ENCODE measurements at regions not wholly inside any gene's neighbourhood (a gene's known extent, or its start where the extent isn't known, plus 50 kb on each side); places are given as distances from the start of the nearest gene placed in this dataset.
"Not testable (repeated sequence)": the region's sequence is repeated elsewhere in the genome, so short reads cannot be mapped to it uniquely, and the experiment has no call there.

- no peak for DNase-seq
These were observed 364.1 kb downstream of the TMEM38B start for GRCh38 chr9:106058460-106058859.

GRCh38 chr9:106059886-106060285 lies 365.5 kb downstream of the TMEM38B start:
- DNase-seq: no peak

- DNase-seq: no peak
These were observed 366.5 kb downstream of the TMEM38B start for GRCh38 chr9:106060885-106061284.

- no peak for DNase-seq
These were observed 367.9 kb downstream of the TMEM38B start for GRCh38 chr9:106062250-106062649.

GRCh38 chr9:106065136-106065535 lies 370.8 kb downstream of the TMEM38B start:
- DNase-seq: no peak

GRCh38 chr9:106065579-106066214 lies 371.4 kb downstream of the TMEM38B start:
- DNase-seq: no peak

- DNase-seq: no peak
These were observed 372.7 kb downstream of the TMEM38B start for GRCh38 chr9:106066940-106067524.

- no peak for DNase-seq
These were observed 374.9 kb downstream of the TMEM38B start for GRCh38 chr9:106069241-106069640.

GRCh38 chr9:106072421-106072820 lies 378.1 kb downstream of the TMEM38B start:
- no peak for DNase-seq

GRCh38 chr9:106074006-106074405 lies 379.7 kb downstream of the TMEM38B start:
- no peak for DNase-seq

- DNase-seq: no peak
These were observed 381.1 kb downstream of the TMEM38B start for GRCh38 chr9:106075236-106075959.

- no peak for DNase-seq
These were observed 381.6 kb downstream of the TMEM38B start for GRCh38 chr9:106075960-106076327.

- DNase-seq: no peak
These were observed 382.4 kb downstream of the TMEM38B start for GRCh38 chr9:106076711-106077110.

GRCh38 chr9:106077731-106078130 lies 383.4 kb downstream of the TMEM38B start:
- DNase-seq: no peak

GRCh38 chr9:106082621-106083020 lies 388.3 kb downstream of the TMEM38B start:
- no peak for DNase-seq

- DNase-seq: no peak
These were observed 390.4 kb downstream of the TMEM38B start for GRCh38 chr9:106084702-106085101.

GRCh38 chr9:106085479-106085878 lies 391.1 kb downstream of the TMEM38B start:
- no peak for DNase-seq

GRCh38 chr9:106092083-106092482 lies 397.7 kb downstream of the TMEM38B start:
- no peak for DNase-seq

GRCh38 chr9:106102821-106103220 lies 408.5 kb downstream of the TMEM38B start:
- no peak for DNase-seq

GRCh38 chr9:106104887-106105286 lies 410.5 kb downstream of the TMEM38B start:
- DNase-seq: no peak

- DNase-seq: no peak
These were observed 412.1 kb downstream of the TMEM38B start for GRCh38 chr9:106106396-106106795.

- DNase-seq: no peak
These were observed 413.4 kb downstream of the TMEM38B start for GRCh38 chr9:106107716-106108115.

- not testable (repeated sequence) for DNase-seq
These were observed 415.4 kb downstream of the TMEM38B start for GRCh38 chr9:106109706-106110105.

- DNase-seq: no peak
These were observed 416.1 kb downstream of the TMEM38B start for GRCh38 chr9:106110483-106110882.

Data from right forelimb (tissue), 1 donor.